ENCODE measurements at regions not wholly inside any gene's neighbourhood (a gene's known extent, or its start where the extent isn't known, plus 50 kb on each side); places are given as distances from the start of the nearest gene placed in this dataset.

DNA sequence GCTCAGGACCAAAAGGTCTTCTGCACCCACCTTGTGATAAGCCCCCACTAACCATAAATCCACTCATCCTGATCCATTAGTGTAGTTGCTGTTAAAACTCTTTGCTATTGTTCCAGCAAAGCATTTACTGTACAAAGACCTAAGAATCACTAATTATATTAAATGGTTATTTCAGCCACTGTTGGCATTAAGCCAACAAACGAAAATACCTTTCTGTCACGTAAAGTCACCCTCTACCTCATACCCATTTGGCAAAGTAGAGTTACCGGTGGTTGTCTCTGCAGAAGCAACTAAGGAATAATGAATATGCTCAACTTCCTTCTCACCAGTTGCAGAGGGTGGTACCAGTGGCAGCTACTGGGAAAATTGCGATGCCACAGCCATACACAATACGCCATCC, 224.5 kb downstream of the SP3 start:
- TF ChIP-seq TAF1 (IDR thresholded peaks at IDR 0.05; ENCODE audit: low read depth, low read length) (no peak), POLR2AphosphoS5 (IDR thresholded peaks at IDR 0.05; ENCODE audit: low read depth, low read length) (no peak), POLR2A (IDR thresholded peaks at IDR 0.05; ENCODE audit: low read depth, low read length) (no peak), SPI1 (IDR thresholded peaks at IDR 0.05; ENCODE audit: low read depth, low read length) (no peak)

Data from GM12891 (cell line).